ENCODE measurements at regions not wholly inside any gene's neighbourhood (a gene's known extent, or its start where the extent isn't known, plus 50 kb on each side); places are given as distances from the start of the nearest gene placed in this dataset.

GRCh38 chr12:131380965-131381705 lies 329.8 kb upstream of the SFSWAP start:
- Histone ChIP-seq H2BK15ac (ENCODE audit: low read length) (peak overlapping the region; percentile 61; the same call in 1 of the 2 replicates), H3K56ac (replicated peaks; ENCODE audit: insufficient read length, low read depth, low read length) (no peak overlapping the region), H3K4ac (replicated peaks; ENCODE audit: insufficient read length, low read depth, low read length) (no peak overlapping the region), H2BK5ac (ENCODE audit: low read depth, low read length) (no peak overlapping the region), H2AK5ac (ENCODE audit: low read depth, low read length) (no peak overlapping the region), H3K27me3 (replicated peaks in 1 of 4; ENCODE audit: control insufficient read depth in 3 of 4, extremely low read depth in 1 of 4, insufficient read depth in 3 of 4, low read length in 3 of 4) (peaks cover 0 to 6% (median 5%) of the 10 kb centered on the region in 4 experiments; a peak in 2 of 7 replicates), H4K20me1 (replicated peaks in 1 of 2; ENCODE audit: control insufficient read depth in 1 of 2, insufficient read depth in 2 of 2, low read length in 2 of 2) (peaks cover 0 to 1% of the 10 kb centered on the region in 2 experiments), H2AFZ (ENCODE audit: low read length) (peak overlapping the region; percentile 65), H3K79me1 (ENCODE audit: low read depth, low read length) (no peaks in the 10 kb centered on the region), H3K9ac (replicated peaks in 1 of 4; ENCODE audit: extremely low read depth in 1 of 4, low read depth in 3 of 4, low read length in 3 of 4) (no peak overlapping the region), H3K4me3 (ENCODE audit: extremely low read depth in 1 of 4, insufficient read depth in 2 of 4, low read depth in 3 of 4, low read length in 4 of 4) (peak overlapping the region in 2 of 4 experiments; percentile 1 to 52; a peak in 2 of 8 replicates), H3K23me2 (ENCODE audit: low read depth, low read length) (no peaks in the 10 kb centered on the region), H4K5ac (ENCODE audit: insufficient read length, low read depth, low read length) (no peak overlapping the region), H3K9me3 (ENCODE audit: insufficient read depth in 2 of 2, low read depth in 1 of 2, low read length in 1 of 2) (no peaks in the 10 kb centered on the region), H3K36me3 (ENCODE audit: control insufficient read depth in 2 of 4, insufficient read depth in 4 of 4, low read length in 3 of 4) (no peaks in the 10 kb centered on the region), H4K8ac (ENCODE audit: extremely low read depth, insufficient read depth, low read length) (no peak overlapping the region), H4K91ac (replicated peaks; ENCODE audit: insufficient read length, low read length) (no peak overlapping the region), H2BK120ac (replicated peaks; ENCODE audit: low read depth, low read length) (no peak overlapping the region), H3K79me2 (ENCODE audit: control insufficient read depth in 1 of 2, insufficient read depth in 2 of 2, low read length in 2 of 2) (no peaks in the 10 kb centered on the region), H3K4me1 (replicated peaks in 1 of 4; ENCODE audit: control insufficient read depth in 3 of 4, insufficient read depth in 4 of 4, low read length in 3 of 4) (peaks cover 0 to 20% (median 11%) of the 10 kb centered on the region in 4 experiments; a peak in 6 of 7 replicates), H3K18ac (ENCODE audit: extremely low read depth, low read length) (peak overlapping the region; percentile 7), H3K23ac (ENCODE audit: insufficient read length) (no peak overlapping the region), H3K27ac (ENCODE audit: low read depth, low read length) (no peak overlapping the region), H2BK12ac (ENCODE audit: low read depth, low read length) (peak overlapping the region; percentile 75; the same call in 1 of the 2 replicates), H2BK20ac (ENCODE audit: low read length) (no peak overlapping the region), H3K14ac (ENCODE audit: insufficient read length) (no peak overlapping the region), H3K4me2 (ENCODE audit: insufficient read depth in 1 of 2, low read depth in 2 of 2, low read length in 2 of 2) (peak overlapping the region; percentile 43 to 58; a peak in 3 of 4 replicates)
- FAIRE-seq (no peak), DNase-seq (ENCODE audit: low read depth in 1 of 2, low spot score in 2 of 2) (peak in 1 of 2 experiments; percentile 62)
- 64% methylated on average over 21 of the region's 27 CpGs; no CpG with 5 or more reads in 1 of the 2 experiments for WGBS, 2 experiments (ENCODE audit: extremely low coverage in 1 of 2, insufficient coverage in 1 of 2, insufficient read length in 1 of 2, insufficient replicate concordance in 2 of 2, low coverage in 1 of 2, low lambda C conversion rate in 2 of 2, missing lambda C conversion rate in 1 of 2)
- POLR2A ChIA-PET (ENCODE audit: partially characterized antibody), result no interaction called here
- CTCF ChIA-PET (ENCODE audit: partially characterized antibody), result interaction anchor here (0.7 to 1.8 kb wide), 6 partner anchors 9 to 102 kb away, joined by 3 to 5 read pairs (median 4); no protein-coding TSS in a partner anchor
- 0 out of 2 replicates have a peak, but pooled peaks have one; percentile 16 for TF ChIP-seq TAF1 (IDR thresholded peaks at IDR 0.05; ENCODE audit: low read depth, low read length)
- TF ChIP-seq SUZ12 (IDR thresholded peaks at IDR 0.05; ENCODE audit: low read length), result peak; percentile 26; the same call in 1 of the 2 replicates
- TF ChIP-seq ASH2L (IDR thresholded peaks at IDR 0.05; ENCODE audit: low read length), result peak; percentile 32
- TF ChIP-seq, protein P1, sequence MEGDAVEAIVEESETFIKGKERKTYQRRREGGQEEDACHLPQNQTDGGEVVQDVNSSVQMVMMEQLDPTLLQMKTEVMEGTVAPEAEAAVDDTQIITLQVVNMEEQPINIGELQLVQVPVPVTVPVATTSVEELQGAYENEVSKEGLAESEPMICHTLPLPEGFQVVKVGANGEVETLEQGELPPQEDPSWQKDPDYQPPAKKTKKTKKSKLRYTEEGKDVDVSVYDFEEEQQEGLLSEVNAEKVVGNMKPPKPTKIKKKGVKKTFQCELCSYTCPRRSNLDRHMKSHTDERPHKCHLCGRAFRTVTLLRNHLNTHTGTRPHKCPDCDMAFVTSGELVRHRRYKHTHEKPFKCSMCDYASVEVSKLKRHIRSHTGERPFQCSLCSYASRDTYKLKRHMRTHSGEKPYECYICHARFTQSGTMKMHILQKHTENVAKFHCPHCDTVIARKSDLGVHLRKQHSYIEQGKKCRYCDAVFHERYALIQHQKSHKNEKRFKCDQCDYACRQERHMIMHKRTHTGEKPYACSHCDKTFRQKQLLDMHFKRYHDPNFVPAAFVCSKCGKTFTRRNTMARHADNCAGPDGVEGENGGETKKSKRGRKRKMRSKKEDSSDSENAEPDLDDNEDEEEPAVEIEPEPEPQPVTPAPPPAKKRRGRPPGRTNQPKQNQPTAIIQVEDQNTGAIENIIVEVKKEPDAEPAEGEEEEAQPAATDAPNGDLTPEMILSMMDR (IDR thresholded peaks at IDR 0.05; ENCODE audit: control extremely low read depth in 1 of 3, insufficient read depth in 1 of 3, low read depth in 1 of 3, low read length in 3 of 3), result no peak
- 0 out of 2 replicates have a peak, but pooled peaks have one; percentile 1 for TF ChIP-seq EGR1 (IDR thresholded peaks at IDR 0.05; ENCODE audit: borderline replicate concordance, low read depth, low read length)
- TF ChIP-seq, protein P2, sequence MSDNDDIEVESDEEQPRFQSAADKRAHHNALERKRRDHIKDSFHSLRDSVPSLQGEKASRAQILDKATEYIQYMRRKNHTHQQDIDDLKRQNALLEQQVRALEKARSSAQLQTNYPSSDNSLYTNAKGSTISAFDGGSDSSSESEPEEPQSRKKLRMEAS (IDR thresholded peaks at IDR 0.05), result no peak
- no peak for TF ChIP-seq SP2 (IDR thresholded peaks at IDR 0.05; ENCODE audit: low read length)

Data from H1 (cell line).